ENCODE measurements at regions not wholly inside any gene's neighbourhood (a gene's known extent, or its start where the extent isn't known, plus 50 kb on each side); places are given as distances from the start of the nearest gene placed in this dataset.

GRCh38 chr15:46394463-46394862 is 759.6 kb downstream of the SQOR start:
- Mint-ChIP-seq H3K36me3 (ENCODE audit: low read depth) (no peaks in the 10 kb centered on the region), H3K27me3 (ENCODE audit: insufficient read depth) (no peaks in the 10 kb centered on the region), H3K4me3 (no peak overlapping the region), H3K27ac (no peak overlapping the region), H3K4me1 (no peaks in the 10 kb centered on the region), H3K9me3 (no peaks in the 10 kb centered on the region)
- no peak for TF ChIP-seq CTCF (conservative IDR thresholded peaks at IDR 0.05)
- Histone ChIP-seq H3K27ac (ENCODE audit: low read depth, low read length) (no peak overlapping the region), H3K4me1 (ENCODE audit: control insufficient read depth, insufficient read depth, low read length) (no peaks in the 10 kb centered on the region), H3K9me3 (ENCODE audit: control insufficient read depth, low read length) (no peaks in the 10 kb centered on the region), H3K9ac (ENCODE audit: extremely low read depth, low read length, poor library complexity, severe bottlenecking) (no peak overlapping the region), H3K27me3 (ENCODE audit: control insufficient read depth, insufficient read depth, low read length, poor library complexity, severe bottlenecking) (no peaks in the 10 kb centered on the region), H3K4me3 (ENCODE audit: low read length) (no peak overlapping the region), H3K36me3 (ENCODE audit: control insufficient read depth, insufficient read depth, low read length) (no peaks in the 10 kb centered on the region)
- WGBS, 2 experiments (ENCODE audit: insufficient coverage in 1 of 2, insufficient read length in 1 of 2), result 84 to 94% methylated on average over 2 of the region's 2 CpGs
- DNase-seq, result peak; percentile 44

- H3K27ac Mint-ChIP-seq, result no peak overlapping the region
- H3K4me3 Mint-ChIP-seq, result no peak overlapping the region
- Histone ChIP-seq H3K27me3 (ENCODE audit: control insufficient read depth, insufficient read depth, low read length, poor library complexity, severe bottlenecking) (no peaks in the 10 kb centered on the region), H3K4me3 (ENCODE audit: low read length) (no peak overlapping the region), H3K27ac (ENCODE audit: low read depth, low read length) (no peak overlapping the region), H3K9ac (ENCODE audit: extremely low read depth, low read length, poor library complexity, severe bottlenecking) (no peak overlapping the region), H3K36me3 (ENCODE audit: control insufficient read depth, insufficient read depth, low read length) (no peaks in the 10 kb centered on the region), H3K9me3 (ENCODE audit: control insufficient read depth, low read length) (no peaks in the 10 kb centered on the region), H3K4me1 (ENCODE audit: control insufficient read depth, insufficient read depth, low read length) (no peaks in the 10 kb centered on the region)
- no peak for DNase-seq
- no peaks in the 10 kb centered on the region for H3K27me3 Mint-ChIP-seq (ENCODE audit: insufficient read depth)
- WGBS, 2 experiments (ENCODE audit: insufficient coverage in 1 of 2, insufficient read length in 1 of 2), result 95% methylated on average over 2 of the region's 2 CpGs; no CpG with 5 or more reads in 1 of the 2 experiments
- peaks cover 5% of the 10 kb centered on the region for H3K4me1 Mint-ChIP-seq
- H3K9me3 Mint-ChIP-seq, result no peaks in the 10 kb centered on the region
- H3K36me3 Mint-ChIP-seq (ENCODE audit: low read depth), result no peaks in the 10 kb centered on the region
- no peak for TF ChIP-seq CTCF (conservative IDR thresholded peaks at IDR 0.05)
Measured at GRCh38 chr15:46408312-46408711, 773.5 kb downstream of the SQOR start.

GRCh38 chr15:46409841-46410301 is 775.0 kb downstream of the SQOR start:
- Histone ChIP-seq H3K36me3 (ENCODE audit: control insufficient read depth, insufficient read depth, low read length) (no peaks in the 10 kb centered on the region), H3K27ac (ENCODE audit: low read depth, low read length) (no peak overlapping the region), H3K9ac (ENCODE audit: extremely low read depth, low read length, poor library complexity, severe bottlenecking) (no peak overlapping the region), H3K4me3 (ENCODE audit: low read length) (no peak overlapping the region), H3K9me3 (ENCODE audit: control insufficient read depth, low read length) (no peaks in the 10 kb centered on the region), H3K27me3 (ENCODE audit: control insufficient read depth, insufficient read depth, low read length, poor library complexity, severe bottlenecking) (no peaks in the 10 kb centered on the region), H3K4me1 (ENCODE audit: control insufficient read depth, insufficient read depth, low read length) (no peaks in the 10 kb centered on the region)
- no peak for TF ChIP-seq CTCF (conservative IDR thresholded peaks at IDR 0.05)
- Mint-ChIP-seq H3K4me3 (no peak overlapping the region), H3K27me3 (ENCODE audit: insufficient read depth) (no peaks in the 10 kb centered on the region), H3K36me3 (ENCODE audit: low read depth) (no peaks in the 10 kb centered on the region), H3K9me3 (no peaks in the 10 kb centered on the region), H3K27ac (no peak overlapping the region), H3K4me1 (peaks cover 5% of the 10 kb centered on the region)
- 68 to 85% methylated on average over 4 of the region's 4 CpGs for WGBS, 2 experiments (ENCODE audit: insufficient coverage in 1 of 2, insufficient read length in 1 of 2)
- peak; percentile 48 for DNase-seq
